Osteocyte (in vitro differentiated cells): ENCODE measurements at regions not wholly inside any gene's neighbourhood (a gene's known extent, or its start where the extent isn't known, plus 50 kb on each side); places are given as distances from the start of the nearest gene placed in this dataset.

Source experiments
- DNase-seq: peaks from one replicate; pipeline ENCODE4 v3.0.0; 2021; ENCODE audit warnings: mixed read lengths; ENCODE audit not compliant: unreplicated experiment; ENCODE audit errors: extremely low spot score
- H3K27ac Mint-ChIP-seq: one replicate; pipeline ENCODE4 v1.8.0; 2021; ENCODE audit warnings: mild to moderate bottlenecking, mixed read lengths; ENCODE audit not compliant: unreplicated experiment
- H3K27me3 Mint-ChIP-seq: one replicate; pipeline ENCODE4 v1.8.0; 2021; ENCODE audit warnings: mixed read lengths; ENCODE audit not compliant: unreplicated experiment
- H3K36me3 Mint-ChIP-seq: one replicate; pipeline ENCODE4 v1.8.0; 2021; ENCODE audit warnings: mixed read lengths; ENCODE audit not compliant: unreplicated experiment
- H3K4me1 Mint-ChIP-seq: one replicate; pipeline ENCODE4 v1.8.0; 2021; ENCODE audit warnings: mixed read lengths; ENCODE audit not compliant: unreplicated experiment
- H3K4me3 Mint-ChIP-seq: one replicate; pipeline ENCODE4 v1.8.0; 2021; ENCODE audit warnings: mild to moderate bottlenecking, moderate library complexity, mixed read lengths; ENCODE audit not compliant: unreplicated experiment
- H3K9me3 Mint-ChIP-seq: one replicate; pipeline ENCODE4 v1.8.0; 2021; ENCODE audit warnings: mixed read lengths; ENCODE audit not compliant: unreplicated experiment
- TF ChIP-seq, protein P1 (sequence below): fragments of 200-600 bp; sonication (generic); IDR thresholded peaks from 2 replicates; pipeline ENCODE4 v1.5.0; 2021; ENCODE audit warnings: antibody characterized with exemption, mild to moderate bottlenecking, moderate library complexity

- Mint-ChIP-seq H3K9me3 (no peaks in the 10 kb centered on the region), H3K27me3 (no peaks in the 10 kb centered on the region), H3K27ac (no peak overlapping the region), H3K4me3 (no peak overlapping the region), H3K36me3 (no peaks in the 10 kb centered on the region), H3K4me1 (peaks cover 2% of the 10 kb centered on the region)
- DNase-seq, result no peak
- TF ChIP-seq, protein P1, sequence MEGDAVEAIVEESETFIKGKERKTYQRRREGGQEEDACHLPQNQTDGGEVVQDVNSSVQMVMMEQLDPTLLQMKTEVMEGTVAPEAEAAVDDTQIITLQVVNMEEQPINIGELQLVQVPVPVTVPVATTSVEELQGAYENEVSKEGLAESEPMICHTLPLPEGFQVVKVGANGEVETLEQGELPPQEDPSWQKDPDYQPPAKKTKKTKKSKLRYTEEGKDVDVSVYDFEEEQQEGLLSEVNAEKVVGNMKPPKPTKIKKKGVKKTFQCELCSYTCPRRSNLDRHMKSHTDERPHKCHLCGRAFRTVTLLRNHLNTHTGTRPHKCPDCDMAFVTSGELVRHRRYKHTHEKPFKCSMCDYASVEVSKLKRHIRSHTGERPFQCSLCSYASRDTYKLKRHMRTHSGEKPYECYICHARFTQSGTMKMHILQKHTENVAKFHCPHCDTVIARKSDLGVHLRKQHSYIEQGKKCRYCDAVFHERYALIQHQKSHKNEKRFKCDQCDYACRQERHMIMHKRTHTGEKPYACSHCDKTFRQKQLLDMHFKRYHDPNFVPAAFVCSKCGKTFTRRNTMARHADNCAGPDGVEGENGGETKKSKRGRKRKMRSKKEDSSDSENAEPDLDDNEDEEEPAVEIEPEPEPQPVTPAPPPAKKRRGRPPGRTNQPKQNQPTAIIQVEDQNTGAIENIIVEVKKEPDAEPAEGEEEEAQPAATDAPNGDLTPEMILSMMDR, result no peak
Observed at GRCh38 chr4:126451237-126451873, 1136.6 kb downstream of the FAT4 start.

- Mint-ChIP-seq H3K27me3 (peaks cover 3% of the 10 kb centered on the region), H3K27ac (no peak overlapping the region), H3K4me3 (no peak overlapping the region), H3K36me3 (no peaks in the 10 kb centered on the region), H3K9me3 (no peaks in the 10 kb centered on the region), H3K4me1 (peaks cover 2% of the 10 kb centered on the region)
- no peak for DNase-seq
- TF ChIP-seq, protein P1, result no peak
Observed at GRCh38 chr4:126455865-126456264, 1141.1 kb downstream of the FAT4 start.

- Mint-ChIP-seq H3K27ac (no peak overlapping the region), H3K4me3 (no peak overlapping the region), H3K4me1 (no peaks in the 10 kb centered on the region), H3K9me3 (no peaks in the 10 kb centered on the region), H3K36me3 (no peaks in the 10 kb centered on the region), H3K27me3 (peaks cover 3% of the 10 kb centered on the region)
- DNase-seq, result no peak
- TF ChIP-seq, protein P1, result no peak
Observed at GRCh38 chr4:126458993-126459392, 1144.2 kb downstream of the FAT4 start.

DNA sequence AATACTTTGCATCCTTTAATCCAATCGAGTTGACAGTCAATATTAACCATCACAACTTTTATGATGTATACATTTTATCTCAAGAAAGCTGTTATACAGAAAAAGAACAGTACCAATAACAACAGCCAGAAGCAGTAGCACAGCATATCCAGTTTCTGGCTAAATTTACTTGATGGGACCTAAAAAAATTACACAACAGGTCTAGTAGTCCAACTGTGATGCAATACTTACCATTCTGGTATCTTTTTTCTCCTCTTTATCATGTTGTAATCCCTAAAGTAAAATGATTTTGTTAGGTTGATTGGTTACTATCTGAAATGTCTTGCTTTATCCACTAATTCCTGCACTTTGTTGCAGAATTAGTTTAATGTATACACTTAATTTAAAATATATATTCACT lies 1150.6 kb downstream of the FAT4 start:
- peaks cover 6% of the 10 kb centered on the region for H3K9me3 Mint-ChIP-seq
- TF ChIP-seq, protein P1, result no peak
- H3K27ac Mint-ChIP-seq, result no peak overlapping the region
- no peak overlapping the region for H3K4me3 Mint-ChIP-seq
- DNase-seq, result no peak
- no peaks in the 10 kb centered on the region for H3K27me3 Mint-ChIP-seq
- no peaks in the 10 kb centered on the region for H3K4me1 Mint-ChIP-seq
- peaks cover 3% of the 10 kb centered on the region for H3K36me3 Mint-ChIP-seq

GRCh38 chr4:126466848-126467247 lies 1152.1 kb downstream of the FAT4 start:
- no peak overlapping the region for H3K4me3 Mint-ChIP-seq
- TF ChIP-seq, protein P1, result no peak
- no peaks in the 10 kb centered on the region for H3K4me1 Mint-ChIP-seq

More at GRCh38 chr4:126466848-126467247, 1152.1 kb downstream of the FAT4 start:
- Mint-ChIP-seq H3K27ac (no peak overlapping the region), H3K9me3 (peaks cover 6% of the 10 kb centered on the region), H3K36me3 (peaks cover 3% of the 10 kb centered on the region), H3K27me3 (no peaks in the 10 kb centered on the region)
- no peak for DNase-seq
